H1 (cell line): ENCODE measurements at regions not wholly inside any gene's neighbourhood (a gene's known extent, or its start where the extent isn't known, plus 50 kb on each side); places are given as distances from the start of the nearest gene placed in this dataset.

ENCODE experiments used
- CTCF ChIA-PET: fragments of 300-600 bp; sonication (Branson Sonifier 250); formaldehyde crosslinking; loops from one replicate; lab custom pipeline; 2021; ENCODE audit not compliant: partially characterized antibody; lab: Charles Lee
- POLR2A ChIA-PET: fragments of 300-600 bp; sonication (Branson Sonifier 250); formaldehyde crosslinking; loops from one replicate; lab custom pipeline; 2021; ENCODE audit warnings: inconsistent platforms; ENCODE audit not compliant: partially characterized antibody; lab: Charles Lee
- DNase-seq, 2 experiments: peaks; one replicate each; pipeline versions ENCODE4 v3.0.0 to v3.0.0-alpha.2; 2010 to 2022; ENCODE audit warnings: low spot score in 2 of 2, low read depth in 1 of 2, mixed read lengths in 1 of 2
- FAIRE-seq: peaks from 2 replicates; lab custom pipeline; 2011; peaks lifted over from hg19 to GRCh38; lab: Jason Lieb, UNC
- H2AFZ ChIP-seq: 2 replicates; pipeline ENCODE4 v1.8.1; 2012; ENCODE audit warnings: low read length, inconsistent platforms
- H2AK5ac ChIP-seq: 2 replicates; pipeline ENCODE4 v1.6.1; 2013; ENCODE audit warnings: low read depth, low read length
- H2BK120ac ChIP-seq: replicated peaks from 2 replicates; pipeline ENCODE3; 2013; ENCODE audit warnings: low read depth, low read length, inconsistent platforms
- H2BK12ac ChIP-seq: 2 replicates; pipeline ENCODE4 v1.6.1; 2013; ENCODE audit warnings: low read depth, low read length
- H2BK15ac ChIP-seq: 2 replicates; pipeline ENCODE4 v1.6.1; 2013; ENCODE audit warnings: low read length
- H2BK20ac ChIP-seq: 2 replicates; pipeline ENCODE4 v1.6.1; 2013; ENCODE audit warnings: low read length
- H2BK5ac ChIP-seq: 2 replicates; pipeline ENCODE4 v1.6.1; 2013; ENCODE audit warnings: low read depth, low read length
- H3K14ac ChIP-seq: 2 replicates; pipeline ENCODE4 v1.6.1; 2013; ENCODE audit warnings: inconsistent platforms; ENCODE audit not compliant: insufficient read length
- H3K18ac ChIP-seq: 2 replicates; pipeline ENCODE4 v1.6.1; 2013; ENCODE audit warnings: low read length; ENCODE audit errors: extremely low read depth
- H3K23ac ChIP-seq: 2 replicates; pipeline ENCODE4 v1.6.1; 2013; ENCODE audit warnings: inconsistent platforms; ENCODE audit not compliant: insufficient read length
- H3K23me2 ChIP-seq: 2 replicates; pipeline ENCODE4 v1.6.1; 2013; ENCODE audit warnings: low read depth, low read length
- H3K27ac ChIP-seq: 2 replicates; pipeline ENCODE4 v1.6.1; 2011; ENCODE audit warnings: low read depth, low read length, inconsistent platforms
- H3K27me3 ChIP-seq, 4 experiments: replicated peaks in 1 of 4; 1 replicate in 1 of 4; 2 replicates in 3 of 4; pipeline versions ENCODE4 v1.6.1 to v1.8.1; 2011 to 2013; ENCODE audit warnings: low read length in 3 of 4, mild to moderate bottlenecking in 3 of 4, inconsistent platforms in 2 of 4, mixed read lengths in 2 of 4, moderate library complexity in 1 of 4; ENCODE audit not compliant: control insufficient read depth in 3 of 4, insufficient read depth in 3 of 4; ENCODE audit errors: extremely low read depth in 1 of 4
- H3K36me3 ChIP-seq, 4 experiments: 2 replicates each; pipeline versions ENCODE4 v1.6.1 to v1.8.1; 2011 to 2013; ENCODE audit warnings: mild to moderate bottlenecking in 4 of 4, low read length in 3 of 4, moderate library complexity in 2 of 4, control low read depth in 1 of 4, inconsistent platforms in 1 of 4; ENCODE audit not compliant: insufficient read depth in 4 of 4, control insufficient read depth in 2 of 4
- H3K4ac ChIP-seq: replicated peaks from 2 replicates; pipeline ENCODE3; 2013; ENCODE audit warnings: low read length, low read depth, mixed read lengths, inconsistent platforms; ENCODE audit not compliant: insufficient read length
- H3K4me1 ChIP-seq, 4 experiments: replicated peaks in 1 of 4; 1 replicate in 1 of 4; 2 replicates in 3 of 4; pipeline versions ENCODE4 v1.6.1 to v1.8.1; 2011 to 2013; ENCODE audit warnings: low read length in 3 of 4, inconsistent platforms in 2 of 4, mixed read lengths in 1 of 4; ENCODE audit not compliant: insufficient read depth in 4 of 4, control insufficient read depth in 3 of 4
- H3K4me2 ChIP-seq, 2 experiments: 2 replicates each; pipeline versions ENCODE4 v1.6.1 to v1.8.1; 2011 to 2013; ENCODE audit warnings: low read depth in 2 of 2, low read length in 2 of 2, control low read depth in 1 of 2, inconsistent platforms in 1 of 2, mild to moderate bottlenecking in 1 of 2; ENCODE audit not compliant: insufficient read depth in 1 of 2
- H3K4me3 ChIP-seq, 4 experiments: fragments of 200-600, 300-600 bp in 1 of 4; sonication (generic), shearing (Covaris generic), sonication (Bioruptor Twin) in 1 of 4; 2 replicates each; pipeline versions ENCODE4 v1.5.1 to v1.8.1; 2011 to 2016; ENCODE audit warnings: low read length in 4 of 4, low read depth in 3 of 4, control low read depth in 2 of 4, inconsistent platforms in 2 of 4, mild to moderate bottlenecking in 2 of 4, mixed read lengths in 1 of 4, moderate library complexity in 1 of 4; ENCODE audit not compliant: insufficient read depth in 2 of 4; ENCODE audit errors: extremely low read depth in 1 of 4
- H3K56ac ChIP-seq: replicated peaks from 2 replicates; pipeline ENCODE3; 2013; ENCODE audit warnings: low read depth, mild to moderate bottlenecking, mixed read lengths, low read length, inconsistent platforms; ENCODE audit not compliant: insufficient read length
- H3K79me1 ChIP-seq: 2 replicates; pipeline ENCODE4 v1.6.1; 2013; ENCODE audit warnings: low read depth, low read length, control low read depth
- H3K79me2 ChIP-seq, 2 experiments: 2 replicates each; pipeline versions ENCODE4 v1.6.1 to v1.8.1; 2012 to 2013; ENCODE audit warnings: low read length in 2 of 2, mild to moderate bottlenecking in 2 of 2, inconsistent platforms in 1 of 2; ENCODE audit not compliant: insufficient read depth in 2 of 2, control insufficient read depth in 1 of 2
- H3K9ac ChIP-seq, 4 experiments: replicated peaks in 1 of 4; 1 replicate in 1 of 4; 2 replicates in 3 of 4; pipeline versions ENCODE4 v1.6.1 to v1.8.1; 2011 to 2013; ENCODE audit warnings: low read depth in 3 of 4, low read length in 3 of 4, control low read depth in 2 of 4, mild to moderate bottlenecking in 2 of 4, moderate library complexity in 2 of 4, inconsistent platforms in 1 of 4; ENCODE audit errors: extremely low read depth in 1 of 4
- H3K9me3 ChIP-seq, 2 experiments: 2 replicates each; pipeline versions ENCODE4 v1.6.1 to v1.8.1; 2012 to 2013; ENCODE audit warnings: mild to moderate bottlenecking in 2 of 2, moderate library complexity in 2 of 2, control low read depth in 1 of 2, inconsistent platforms in 1 of 2, low read depth in 1 of 2, low read length in 1 of 2, mixed read lengths in 1 of 2; ENCODE audit not compliant: insufficient read depth in 2 of 2
- H4K20me1 ChIP-seq, 2 experiments: replicated peaks in 1 of 2; 2 replicates each; pipeline versions ENCODE3 to v1.8.1; 2011 to 2013; ENCODE audit warnings: inconsistent platforms in 2 of 2, low read length in 2 of 2, mild to moderate bottlenecking in 1 of 2; ENCODE audit not compliant: insufficient read depth in 2 of 2, control insufficient read depth in 1 of 2
- H4K5ac ChIP-seq: 2 replicates; pipeline ENCODE4 v1.6.1; 2013; ENCODE audit warnings: low read length, low read depth, mixed read lengths, inconsistent platforms; ENCODE audit not compliant: insufficient read length
- H4K8ac ChIP-seq: 2 replicates; pipeline ENCODE4 v1.8.0; 2013; ENCODE audit warnings: mild to moderate bottlenecking, moderate library complexity, low read length, inconsistent platforms; ENCODE audit not compliant: insufficient read depth; ENCODE audit errors: extremely low read depth
- H4K91ac ChIP-seq: replicated peaks from 2 replicates; pipeline ENCODE3; 2013; ENCODE audit warnings: low read length, mixed read lengths, inconsistent platforms; ENCODE audit not compliant: insufficient read length
- BACH1 ChIP-seq: IDR thresholded peaks from 2 replicates; pipeline ENCODE4 v1.6.1; 2012; ENCODE audit warnings: low read length, improper control_type of control experiment
- CBX5 ChIP-seq: fragments of 300-800, 300-1000 bp; sonication (generic); IDR thresholded peaks from 2 replicates; pipeline ENCODE4 v1.7.1; 2016; ENCODE audit warnings: antibody characterized with exemption, low read length, low read depth
- EGR1 ChIP-seq: IDR thresholded peaks from 2 replicates; pipeline ENCODE4 v1.6.1; 2011; ENCODE audit warnings: low read depth, low read length, borderline replicate concordance
- EP300 ChIP-seq, 2 experiments: IDR thresholded peaks; 1 replicate in 1 of 2; 2 replicates in 1 of 2; pipeline ENCODE4 v1.6.1; 2011 to 2012; ENCODE audit warnings: low read depth in 2 of 2, low read length in 2 of 2, mild to moderate bottlenecking in 2 of 2, borderline replicate concordance in 1 of 2, inconsistent platforms in 1 of 2, moderate library complexity in 1 of 2
- JUN ChIP-seq: IDR thresholded peaks from 2 replicates; pipeline ENCODE4 v1.6.1; 2011; ENCODE audit warnings: low read depth, mild to moderate bottlenecking, improper control_type of control experiment, low read length
- KDM1A ChIP-seq: fragments of 200-600, 300-600 bp; sonication (generic); IDR thresholded peaks from 2 replicates; pipeline ENCODE4 v1.7.1; 2016; ENCODE audit warnings: mild to moderate bottlenecking, low read length, borderline replicate concordance
- POLR2A ChIP-seq, 2 experiments: IDR thresholded peaks; 1 replicate in 1 of 2; 2 replicates in 1 of 2; pipeline ENCODE4 v1.6.1; 2011; ENCODE audit warnings: low read depth in 2 of 2, low read length in 2 of 2, mild to moderate bottlenecking in 2 of 2; ENCODE audit errors: control extremely low read depth in 1 of 2
- POU5F1 ChIP-seq: IDR thresholded peaks from 2 replicates; pipeline ENCODE4 v1.6.1; 2011; ENCODE audit warnings: low read depth, mild to moderate bottlenecking, low read length, moderate library complexity
- RFX5 ChIP-seq: IDR thresholded peaks from 2 replicates; pipeline ENCODE4 v1.6.1; 2011; ENCODE audit warnings: low read depth, low read length, improper control_type of control experiment, borderline replicate concordance
- SP1 ChIP-seq: IDR thresholded peaks from 2 replicates; pipeline ENCODE4 v1.6.1; 2011; ENCODE audit warnings: low read depth, low read length
- SP2 ChIP-seq: IDR thresholded peaks from 2 replicates; pipeline ENCODE4 v1.6.1; 2012; ENCODE audit warnings: mild to moderate bottlenecking, low read length, inconsistent platforms
- TBP ChIP-seq: IDR thresholded peaks from 2 replicates; pipeline ENCODE4 v1.6.1; 2011; ENCODE audit warnings: low read depth, low read length, improper control_type of control experiment
- WGBS, 2 experiments: shearing (Covaris generic) in 1 of 2; methylation state at CpG; one replicate each; pipeline versions ENCODE4 v1.1.6 to v1.1.7; 2013 to 2015; ENCODE audit warnings: low lambda C conversion rate in 2 of 2, mixed read lengths in 2 of 2, inconsistent platforms in 1 of 2, low coverage in 1 of 2, missing lambda C conversion rate in 1 of 2; ENCODE audit not compliant: insufficient replicate concordance in 2 of 2, insufficient coverage in 1 of 2, insufficient read length in 1 of 2; ENCODE audit errors: extremely low coverage in 1 of 2, missing lambda C conversion rate in 1 of 2; 5-methylcytosine and 5-hydroxymethylcytosine counted together

- H4K91ac ChIP-seq: no peak overlapping the region
- H2BK20ac ChIP-seq: no peak overlapping the region
- no peak overlapping the region for H3K4me3 ChIP-seq
- 0 out of 4 replicates have a peak, but pooled peaks cover 0 to 8% of the 10 kb centered on the region in 2 experiments for H3K9me3 ChIP-seq
- H3K79me2 ChIP-seq: no peaks in the 10 kb centered on the region
- H3K23ac ChIP-seq: no peak overlapping the region
- H3K27me3 ChIP-seq: no peaks in the 10 kb centered on the region
- peaks cover 14% of the 10 kb centered on the region for H3K23me2 ChIP-seq
- no peak overlapping the region for H3K14ac ChIP-seq
- no peak overlapping the region for H4K8ac ChIP-seq
- H3K18ac ChIP-seq: no peak overlapping the region
- ChIA-PET POLR2A (no interaction called here), CTCF (interaction anchor here (1.0 kb wide), 1 partner anchor 36 kb away, joined by 3 read pairs; no protein-coding TSS in a partner anchor)
- H4K20me1 ChIP-seq: peaks cover 0 to 10% of the 10 kb centered on the region in 2 experiments
- H3K79me1 ChIP-seq: peaks cover 4% of the 10 kb centered on the region; the same call in 1 of the 2 replicates
- FAIRE-seq: no peak
- no peak overlapping the region for H2AK5ac ChIP-seq
- no peak overlapping the region for H2AFZ ChIP-seq
- no peak overlapping the region for H2BK12ac ChIP-seq
- no peak overlapping the region for H4K5ac ChIP-seq
- no peak overlapping the region for H3K4me2 ChIP-seq
- H3K27ac ChIP-seq: no peak overlapping the region
- DNase-seq: no peak
- no peak overlapping the region for H3K4ac ChIP-seq
- no peak overlapping the region for H2BK5ac ChIP-seq
- H3K36me3 ChIP-seq: no peaks in the 10 kb centered on the region; a peak in 2 of 8 replicates
- WGBS, 2 experiments: 91% methylated on average over 8 of the region's 8 CpGs; no CpG with 5 or more reads in 1 of the 2 experiments
- H3K4me1 ChIP-seq: no peaks in the 10 kb centered on the region; a peak in 1 of 7 replicates
- H2BK120ac ChIP-seq: no peak overlapping the region
- no peak overlapping the region for H2BK15ac ChIP-seq
- no peak overlapping the region for H3K9ac ChIP-seq
- no peak overlapping the region for H3K56ac ChIP-seq
- TF ChIP-seq JUN: no peak
- TF ChIP-seq EGR1: no peak
- TF ChIP-seq BACH1: no peak
- TF ChIP-seq RFX5: no peak
- TF ChIP-seq KDM1A: no peak
- TF ChIP-seq EP300 (IDR thresholded peaks at IDR 0.05; ENCODE audit: borderline replicate concordance in 1 of 2, low read depth in 2 of 2, low read length in 2 of 2): no peak
- no peak for TF ChIP-seq TBP
- no peak for TF ChIP-seq POLR2A (IDR thresholded peaks at IDR 0.05; ENCODE audit: control extremely low read depth in 1 of 2, low read depth in 2 of 2, low read length in 2 of 2)
- no peak for TF ChIP-seq SP2
- TF ChIP-seq CBX5: no peak
- no peak for TF ChIP-seq SP1
- TF ChIP-seq POU5F1: no peak
Measured at GRCh38 chr2:217071416-217071815, 211.6 kb upstream of the TNP1 start.
